Choroid plexus epithelial cell (primary cell): ENCODE measurements at regions not wholly inside any gene's neighbourhood (a gene's known extent, or its start where the extent isn't known, plus 50 kb on each side); places are given as distances from the start of the nearest gene placed in this dataset.

Source experiments
- DNase-seq: peaks from one replicate; pipeline ENCODE4 v3.0.0-alpha.2; 2010; ENCODE audit warnings: low read depth
- H3K4me3 ChIP-seq: 2 replicates; pipeline ENCODE4 v1.5.1; 2011; ENCODE audit warnings: low read depth, mild to moderate bottlenecking, control low read depth, low read length, moderate library complexity
- CTCF ChIP-seq: conservative IDR thresholded peaks from 2 replicates; pipeline ENCODE4 v1.5.1; 2011; ENCODE audit warnings: low read depth, mild to moderate bottlenecking, control low read depth, inconsistent platforms, low read length, moderate library complexity

- no peak for TF ChIP-seq CTCF
- no peak for DNase-seq
- no peak overlapping the region for H3K4me3 ChIP-seq
Observed at GRCh38 chr12:77493302-77494168, 337.2 kb upstream of the NAV3 start.

- no peak for TF ChIP-seq CTCF
- no peak for DNase-seq
Observed at GRCh38 chr12:77492536-77492935, 338.2 kb upstream of the NAV3 start.

GRCh38 chr12:77489331-77489970 is 341.2 kb upstream of the NAV3 start:
- no peak for DNase-seq
- TF ChIP-seq CTCF: no peak
- H3K4me3 ChIP-seq: no peak overlapping the region

More at GRCh38 chr12:77492536-77492935, 338.2 kb upstream of the NAV3 start:
- H3K4me3 ChIP-seq: no peak overlapping the region

GRCh38 chr12:77488041-77488620 is 342.6 kb upstream of the NAV3 start:
- peak; percentile 32 for DNase-seq
- no peak for TF ChIP-seq CTCF
- no peak overlapping the region for H3K4me3 ChIP-seq

- TF ChIP-seq CTCF: no peak
- no peak overlapping the region for H3K4me3 ChIP-seq
- no peak for DNase-seq
Observed at GRCh38 chr12:77486872-77487271, 343.8 kb upstream of the NAV3 start.

GRCh38 chr12:77485961-77486854 is 344.5 kb upstream of the NAV3 start:
- TF ChIP-seq CTCF: no peak

More at GRCh38 chr12:77485961-77486854, 344.5 kb upstream of the NAV3 start:
- no peak for DNase-seq
- no peak overlapping the region for H3K4me3 ChIP-seq
